Left renal cortex interstitium (tissue), 4 donors: ENCODE measurements at regions not wholly inside any gene's neighbourhood (a gene's known extent, or its start where the extent isn't known, plus 50 kb on each side); places are given as distances from the start of the nearest gene placed in this dataset.
A peak's percentile ranks its signal among the peaks of the same experiment; 100 is the strongest.

ENCODE experiments used
- DNase-seq, 4 donors: peaks; one replicate each; pipeline ENCODE4 v3.0.0-alpha.2; 2013; ENCODE audit warnings: low read depth in 4 of 4, low spot score in 2 of 4, missing footprints in 1 of 4

DNA sequence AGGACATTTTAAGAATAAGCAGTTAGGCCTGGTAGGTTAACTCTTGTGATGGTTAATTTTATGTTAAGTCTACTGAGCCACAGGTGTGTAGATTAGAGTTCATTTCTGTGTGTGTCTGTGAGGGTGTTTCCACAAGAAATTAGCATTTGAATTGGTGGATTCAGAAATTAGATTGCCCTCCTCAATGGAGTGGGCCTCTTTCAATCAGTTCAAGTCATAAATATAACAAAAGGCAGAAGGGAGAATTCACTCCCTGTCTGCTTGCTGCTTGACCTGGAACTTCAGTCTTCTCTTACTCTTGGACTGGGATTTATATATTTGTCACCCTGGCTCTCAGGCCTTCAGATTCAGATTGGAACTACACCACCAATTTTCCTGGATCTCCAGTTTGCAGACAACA lies 55.3 kb upstream of the POM121L12 start:
- no peak for DNase-seq

DNA sequence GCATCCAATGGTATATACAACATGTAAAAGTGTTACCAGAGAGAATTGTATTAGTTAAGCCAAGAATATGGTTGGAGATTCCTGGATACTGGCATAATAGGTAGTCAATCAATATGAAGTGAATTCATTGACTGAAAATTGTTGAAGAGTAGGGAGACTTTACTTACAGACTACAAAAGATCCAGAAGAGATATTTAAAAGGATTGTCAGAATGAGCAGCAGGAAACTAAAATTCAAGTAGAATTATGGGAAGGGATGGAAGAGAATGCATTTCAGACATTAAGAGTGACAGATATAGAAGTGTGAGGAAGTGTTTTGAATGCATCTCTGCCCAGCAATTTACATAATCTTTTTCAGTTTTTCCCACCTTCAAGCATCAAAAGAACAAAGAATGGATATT lies 62.3 kb upstream of the POM121L12 start:
- DNase-seq, result no peak

DNA sequence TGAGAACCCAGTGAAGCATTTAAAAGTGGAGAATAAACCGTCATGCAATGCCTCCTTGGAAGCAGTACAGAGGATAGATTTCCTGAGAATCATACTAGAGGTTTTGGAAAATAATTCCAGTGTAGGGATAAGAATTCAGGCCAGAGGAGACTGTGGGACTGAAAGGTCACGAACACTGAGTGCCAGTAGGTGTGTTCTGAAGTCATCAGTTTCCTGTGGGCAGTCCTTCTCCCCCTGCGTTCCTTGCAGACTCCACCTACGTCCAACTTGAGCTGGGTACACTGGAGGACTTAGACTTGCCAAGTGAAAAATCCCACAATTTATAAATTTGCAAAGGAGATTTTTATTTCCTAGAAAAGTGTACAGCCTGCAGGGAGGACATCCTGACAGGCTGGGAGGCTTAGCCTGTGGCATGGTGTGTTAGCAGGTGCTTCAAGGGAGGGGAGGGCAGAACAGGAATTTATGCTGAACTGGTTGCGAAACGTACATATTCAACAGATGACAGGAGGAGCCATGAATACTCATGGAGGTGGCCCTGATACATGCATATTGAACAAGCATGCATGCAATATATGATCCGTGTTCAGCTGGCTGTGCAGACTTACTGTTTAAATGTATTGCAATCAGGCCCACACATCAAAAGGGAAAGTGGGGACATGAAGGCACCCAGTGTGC lies 72.9 kb upstream of the POM121L12 start:
- DNase-seq, result no peak

DNA sequence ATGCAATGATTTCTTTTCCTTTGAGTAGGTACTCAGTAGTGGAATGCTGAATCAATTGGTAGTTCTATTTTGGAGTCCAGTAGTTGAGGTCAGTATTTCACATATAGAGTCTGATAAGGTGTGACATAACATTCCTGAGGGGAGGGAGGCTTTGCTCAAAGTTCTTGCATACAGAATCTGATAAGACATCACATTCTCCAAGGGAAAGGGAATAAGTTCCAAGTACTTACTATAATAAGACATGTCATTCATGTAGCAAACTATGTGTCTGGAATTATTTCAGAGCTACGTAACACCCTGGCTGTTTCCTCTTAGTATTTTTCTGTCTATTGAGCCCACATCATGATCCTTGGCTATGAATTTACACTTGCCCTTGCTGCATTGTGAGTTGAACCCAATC lies 74.3 kb upstream of the POM121L12 start:
- DNase-seq, result no peak

DNA sequence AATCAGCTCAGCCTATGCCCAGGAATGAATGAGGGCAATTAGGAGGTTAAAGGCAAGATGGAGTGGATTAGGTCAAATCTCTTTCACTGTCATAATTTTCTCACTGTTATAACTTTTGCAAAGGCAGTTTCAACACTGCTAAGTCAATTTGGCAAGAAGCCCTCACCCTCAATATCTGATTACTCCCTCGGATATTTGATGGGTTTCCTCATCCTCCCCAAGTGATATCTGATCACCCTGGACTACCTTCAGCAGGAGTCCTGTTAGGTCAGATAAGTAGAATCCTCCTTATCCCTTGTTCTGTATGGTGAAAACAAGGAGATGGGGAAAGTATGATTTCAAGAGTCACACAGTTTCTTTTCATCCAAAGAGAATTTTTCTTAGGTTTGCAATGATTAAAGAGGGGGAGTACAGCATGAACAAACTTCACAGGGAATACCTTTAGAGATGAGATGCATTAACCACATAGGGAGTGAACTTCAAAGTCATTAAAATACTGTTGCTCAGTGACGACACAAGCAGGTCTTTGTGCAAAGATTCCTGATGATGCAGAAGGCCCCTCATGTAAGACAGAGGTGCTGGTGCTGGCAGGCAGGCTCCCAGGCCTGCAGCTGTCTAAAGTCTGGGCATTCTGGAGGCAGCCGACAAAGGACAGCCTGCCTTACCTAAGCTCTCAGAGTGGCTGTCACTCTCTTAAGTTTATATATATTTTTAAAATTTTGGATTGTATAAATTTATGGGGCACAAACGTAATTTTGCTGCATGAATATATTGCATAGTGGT lies 75.4 kb upstream of the POM121L12 start:
- no peak for DNase-seq

DNA sequence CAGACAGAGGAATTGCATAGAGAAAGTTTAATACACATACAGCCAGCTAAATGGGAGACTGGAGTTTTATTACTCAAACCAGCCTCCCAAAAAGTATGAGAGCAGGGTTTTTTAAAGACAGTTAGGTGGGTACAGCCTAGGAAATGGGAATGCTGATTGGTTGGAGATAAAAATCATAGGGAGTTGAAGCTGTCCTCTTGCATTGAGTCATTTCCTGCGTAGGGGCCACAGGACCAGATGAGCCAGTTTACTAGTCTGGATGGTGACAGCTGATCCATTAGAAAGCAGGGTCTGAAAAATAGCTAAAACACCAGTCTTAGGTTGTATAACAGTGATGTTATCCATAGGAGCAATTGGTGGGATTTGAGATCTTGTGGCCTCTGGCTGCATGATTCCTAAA lies 76.1 kb upstream of the POM121L12 start:
- no peak for DNase-seq

DNA sequence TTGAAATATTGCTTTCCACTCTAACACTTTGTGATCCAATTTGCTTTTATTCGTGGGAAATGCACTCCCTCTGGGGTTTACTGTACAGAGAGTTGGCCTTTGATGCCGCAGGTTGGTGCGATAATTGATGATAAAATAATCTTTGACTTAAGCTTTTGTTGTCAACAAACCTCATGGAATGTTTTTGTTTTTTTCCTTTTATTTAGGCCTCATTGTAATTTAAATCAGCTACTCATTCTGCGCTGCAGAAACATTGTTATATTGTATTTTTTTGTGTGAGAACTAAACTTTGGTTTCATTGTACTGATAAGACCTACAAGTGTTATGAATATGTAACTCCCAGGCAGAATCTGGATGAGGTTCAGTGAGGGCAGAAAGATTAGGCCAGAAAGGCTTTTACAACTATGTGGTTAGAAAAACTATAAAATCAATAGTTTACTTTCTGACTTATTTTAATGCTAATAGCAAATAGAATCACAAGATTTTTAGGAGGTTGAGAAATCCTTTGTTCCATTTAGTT lies 76.8 kb upstream of the POM121L12 start:
- DNase-seq, result no peak

DNA sequence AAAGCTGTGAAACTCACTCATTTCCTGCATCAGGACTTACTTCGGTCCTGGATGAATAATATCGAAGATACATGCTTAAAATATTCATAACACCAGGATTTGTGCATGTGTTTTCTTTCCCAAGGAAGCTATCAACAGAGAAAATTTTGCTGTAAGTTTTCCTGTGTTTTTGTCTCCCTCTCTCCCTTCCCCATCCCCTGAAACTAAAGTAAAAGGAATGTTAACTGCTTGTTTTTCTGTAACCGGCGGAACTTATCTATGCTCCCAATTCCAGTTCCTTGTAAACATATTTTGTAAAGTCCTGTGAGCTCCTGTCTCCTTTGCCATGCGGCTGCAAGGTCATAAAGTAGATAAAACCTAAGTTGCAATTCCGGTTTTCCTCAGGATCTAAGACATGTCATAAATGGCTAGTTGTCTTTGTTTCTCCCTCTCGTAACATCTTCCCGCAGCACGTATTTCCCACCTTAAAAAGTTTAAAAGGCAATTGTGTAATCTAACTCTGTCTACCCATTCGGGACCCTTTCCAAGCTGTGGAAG lies 79.0 kb upstream of the POM121L12 start:
- no peak for DNase-seq

DNA sequence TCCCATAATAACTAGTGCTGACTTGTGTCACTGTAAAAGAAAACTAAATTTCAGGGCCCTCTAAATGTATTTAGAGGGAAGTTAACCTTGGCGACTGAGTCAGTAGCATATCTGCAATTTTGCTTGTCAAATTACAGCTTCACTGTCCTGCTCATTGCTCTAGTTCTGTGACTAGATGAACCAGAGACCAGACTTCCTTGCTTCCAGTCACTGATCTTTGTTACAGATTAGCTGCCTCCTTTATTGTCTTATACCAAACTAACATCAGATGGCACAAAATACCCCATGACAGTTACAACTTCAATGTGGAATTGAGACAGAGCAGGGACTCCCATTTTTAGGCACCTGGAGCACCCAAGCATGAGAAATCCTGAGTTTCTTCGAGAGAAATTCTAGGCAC lies 79.9 kb upstream of the POM121L12 start:
- no peak for DNase-seq

DNA sequence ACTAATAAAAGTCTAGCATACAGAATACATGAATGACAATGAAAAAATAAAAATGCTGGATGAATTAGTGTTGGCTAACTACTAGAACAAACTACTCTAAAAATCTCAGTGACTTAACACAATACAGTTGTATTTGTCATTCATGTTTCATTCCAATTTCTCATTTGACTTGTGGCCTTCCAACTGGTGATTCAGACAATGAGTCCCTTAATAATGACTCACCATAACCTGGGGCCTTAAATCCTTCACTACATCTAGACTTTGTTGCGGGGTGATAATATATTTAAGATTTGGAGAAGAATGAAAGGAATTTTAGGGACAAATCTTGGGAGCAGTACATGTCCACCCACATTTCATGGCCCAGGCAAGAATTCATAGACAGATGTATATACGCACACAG lies 90.5 kb upstream of the POM121L12 start:
- no peak for DNase-seq

DNA sequence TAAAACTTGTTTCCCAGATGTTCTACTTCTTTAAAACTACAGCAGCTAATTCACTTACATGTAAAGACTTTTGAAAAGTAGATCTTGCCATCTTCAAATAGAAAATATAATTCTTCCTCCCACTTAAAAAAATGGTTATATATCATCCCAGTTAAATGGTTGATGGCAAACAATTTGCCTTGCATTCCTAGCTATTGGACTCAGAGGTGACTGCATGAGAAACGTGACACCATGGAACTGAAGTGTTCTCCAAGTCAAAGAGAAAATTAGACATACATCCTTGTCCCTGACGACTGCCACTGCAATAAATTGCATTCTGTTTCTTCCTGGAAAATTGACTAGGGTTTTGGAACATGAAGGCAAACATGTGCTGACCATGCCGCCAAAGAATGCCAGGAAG lies 95.0 kb upstream of the POM121L12 start:
- peak in 1 of 4 donors; percentile 5 for DNase-seq

DNA sequence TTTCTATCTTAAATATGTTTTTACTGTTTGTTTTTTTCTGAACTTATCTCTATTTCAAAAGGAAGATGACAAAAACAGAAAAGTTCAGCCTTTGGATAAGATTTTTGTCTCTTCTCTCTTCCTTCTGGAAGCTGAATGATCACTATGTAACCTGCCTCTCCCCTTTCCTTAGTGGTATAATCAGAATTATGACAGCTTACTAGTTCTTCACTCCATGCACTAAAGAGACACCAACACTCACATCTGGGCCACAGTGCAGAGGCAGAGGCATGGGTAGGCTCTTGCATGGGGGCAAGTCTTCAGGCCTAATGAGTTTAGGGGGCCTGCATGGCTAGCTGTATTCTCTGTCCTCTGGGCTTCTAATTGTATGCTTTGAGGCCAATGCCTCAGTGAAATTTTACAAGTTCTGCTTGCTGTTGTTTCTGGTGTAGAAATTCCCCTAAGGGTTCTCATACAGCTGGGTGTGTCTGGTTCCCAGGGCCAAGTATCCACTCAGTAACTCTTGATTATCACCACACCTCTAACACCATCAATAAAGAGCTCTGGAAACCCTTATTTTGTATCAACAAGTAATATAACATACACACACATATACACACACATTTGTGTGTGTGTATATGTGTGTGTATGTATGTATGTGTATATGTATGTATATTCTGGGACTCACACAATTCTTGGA lies 96.8 kb upstream of the POM121L12 start:
- no peak for DNase-seq

DNA sequence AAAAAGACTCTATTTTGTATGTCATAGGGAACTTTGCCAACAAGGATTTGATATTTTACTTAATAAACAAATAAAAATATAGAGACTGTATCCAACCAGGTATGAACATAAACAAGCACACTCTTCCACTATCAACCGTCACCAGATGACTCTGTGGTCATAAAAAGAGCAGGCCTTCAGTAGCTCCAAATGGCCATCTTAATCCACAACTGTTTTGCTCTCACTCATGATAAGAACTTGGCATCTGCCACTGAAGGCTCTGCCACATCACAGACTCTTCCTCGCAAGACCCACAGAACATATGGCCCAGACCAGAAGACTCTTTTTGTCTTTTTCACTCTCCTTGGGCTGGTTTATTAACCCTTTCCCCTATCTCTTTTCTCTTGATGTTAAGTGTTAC lies 98.7 kb upstream of the POM121L12 start:
- no peak for DNase-seq

DNA sequence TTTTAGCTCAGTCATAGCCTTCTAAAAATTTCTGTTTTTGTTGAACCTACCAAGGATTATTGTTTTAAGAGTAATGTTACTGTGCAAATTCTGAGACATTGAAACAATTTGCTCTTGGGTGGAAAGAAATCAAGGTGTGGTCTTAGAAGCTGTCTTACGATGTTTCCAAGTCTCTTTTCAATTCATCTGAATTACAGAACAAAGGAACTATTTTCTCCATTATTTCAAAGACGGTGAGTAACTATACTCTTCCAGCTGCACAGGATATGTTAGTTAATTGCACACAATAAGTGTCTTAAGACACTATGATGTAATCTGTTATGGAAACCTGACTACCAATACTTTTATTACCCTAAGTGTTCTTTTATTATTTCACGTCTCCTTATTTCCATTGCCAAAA lies 106.8 kb upstream of the POM121L12 start:
- no peak for DNase-seq

DNA sequence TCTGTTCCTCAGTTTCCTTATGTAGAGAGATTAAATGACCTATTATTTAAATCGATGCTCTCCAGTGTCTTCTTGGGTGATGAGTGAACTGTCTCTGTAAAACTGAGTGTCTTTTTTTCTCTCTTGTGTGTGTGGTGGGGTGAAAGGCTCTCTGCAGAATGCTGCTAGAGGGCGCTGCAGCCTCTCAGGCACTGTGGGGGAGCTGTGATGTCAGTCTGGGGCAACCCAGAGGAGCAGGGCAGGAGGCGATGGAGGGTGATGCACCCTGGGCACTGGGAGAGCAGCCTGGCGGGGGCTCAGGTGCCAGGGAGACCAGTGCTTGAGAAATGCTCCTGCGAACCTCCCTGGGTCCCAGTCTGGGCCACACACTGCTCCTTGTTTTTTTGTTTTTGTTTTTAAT lies 110.1 kb upstream of the POM121L12 start:
- no peak for DNase-seq

DNA sequence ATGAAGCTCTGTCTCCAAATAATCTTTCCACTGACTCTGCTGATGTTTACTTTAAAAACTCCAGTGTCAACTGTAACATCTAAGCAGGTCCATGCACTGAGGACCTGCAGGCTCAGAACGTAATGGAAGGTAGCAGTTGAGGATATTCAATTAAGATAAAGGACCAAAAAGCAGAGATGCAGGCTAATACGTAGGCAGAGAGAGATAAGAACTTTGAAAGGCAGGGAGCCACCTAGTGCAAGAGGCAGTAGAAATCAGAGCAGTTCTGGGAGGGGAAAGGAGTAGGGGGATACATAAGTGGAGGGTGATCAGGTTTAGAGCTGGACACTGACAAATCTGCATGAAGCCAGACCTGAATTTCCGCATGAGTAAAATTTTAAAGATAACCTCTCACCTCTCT lies 114.5 kb upstream of the POM121L12 start:
- no peak for DNase-seq

DNA sequence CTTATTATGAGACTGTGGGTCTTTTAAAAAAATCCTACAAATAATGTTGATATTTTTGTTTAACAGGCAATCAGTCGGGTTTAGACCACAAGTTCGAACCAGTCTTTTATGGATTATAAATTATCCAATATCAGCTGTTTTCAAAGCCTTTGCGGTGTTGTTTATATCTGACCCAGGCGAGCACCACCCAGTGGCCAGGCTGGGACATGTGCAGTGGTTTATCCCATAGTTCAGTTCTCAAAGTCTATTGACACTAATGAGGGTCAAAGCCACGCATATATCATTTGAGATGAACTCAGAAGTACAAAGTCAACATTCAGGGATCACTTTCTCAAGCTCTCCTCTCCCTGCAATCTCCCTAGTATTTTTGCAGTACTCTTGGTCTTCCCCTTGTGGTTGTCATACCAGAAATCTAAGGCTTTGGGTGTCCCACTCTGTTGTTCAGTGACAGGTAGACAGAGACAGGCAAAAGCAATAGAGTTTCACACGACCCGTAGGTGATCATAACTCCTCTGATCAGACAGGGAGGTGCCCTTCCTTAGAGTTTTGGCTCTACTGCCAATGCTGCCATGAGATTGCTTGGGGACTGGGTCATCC lies 117.4 kb upstream of the POM121L12 start:
- no peak for DNase-seq

DNA sequence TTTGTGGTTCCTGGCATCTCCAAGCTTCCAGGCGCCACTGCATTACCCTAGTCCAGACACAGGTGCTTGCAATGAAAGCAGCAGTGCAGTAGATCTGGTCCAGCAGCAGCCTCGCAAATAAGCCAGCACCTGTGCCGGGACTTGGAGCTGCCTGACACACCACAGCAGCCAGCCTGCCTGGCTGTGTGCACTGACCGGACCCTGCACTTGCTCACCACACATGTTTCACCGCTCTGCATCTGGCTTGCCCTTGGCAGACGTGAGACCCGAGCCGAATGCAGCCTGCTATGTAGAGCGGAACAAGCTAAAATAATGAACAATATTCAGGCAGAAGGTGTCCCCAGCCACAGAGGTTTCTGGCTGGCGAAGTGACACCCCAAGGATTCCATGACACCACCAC lies 123.6 kb upstream of the POM121L12 start:
- DNase-seq, result no peak

DNA sequence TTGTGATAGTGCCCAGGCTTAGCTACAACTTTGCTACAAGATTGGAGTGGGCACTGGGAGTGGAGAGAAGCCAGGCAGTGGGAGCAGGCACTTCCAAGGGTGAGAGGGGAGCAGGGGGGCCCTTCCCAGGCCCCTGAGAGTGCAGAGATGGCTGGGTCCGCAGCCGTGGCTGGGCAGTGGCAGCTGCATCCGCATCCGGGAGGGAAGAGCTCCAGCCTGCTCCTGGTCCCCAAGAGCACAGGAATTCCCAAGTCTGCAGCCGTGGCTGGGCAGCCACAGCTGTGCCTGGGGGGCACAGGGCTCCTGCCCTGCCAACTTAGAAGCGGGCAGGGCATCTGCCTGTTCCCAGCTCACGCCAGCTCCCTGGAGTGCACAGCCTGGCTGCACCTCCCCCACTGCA lies 124.1 kb upstream of the POM121L12 start:
- DNase-seq, result no peak

DNA sequence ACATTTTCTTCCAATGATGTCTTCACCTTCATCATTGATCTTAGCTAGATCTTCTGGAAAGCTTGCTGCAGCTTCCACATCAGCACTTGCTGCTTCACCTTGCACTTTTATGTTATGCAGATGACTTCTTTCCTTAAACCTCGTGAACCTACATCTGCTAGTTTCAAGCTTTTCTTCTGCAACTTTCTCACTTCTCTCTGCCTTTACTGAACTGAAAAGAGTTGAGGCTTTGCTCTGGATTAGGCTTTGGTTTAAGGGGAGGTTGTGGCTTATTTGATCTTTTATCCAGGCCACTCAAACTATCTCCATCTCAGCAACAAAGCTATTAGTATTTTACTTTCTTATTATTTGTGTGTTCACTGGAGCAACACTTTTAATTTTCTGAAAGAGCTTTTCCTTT lies 125.5 kb upstream of the POM121L12 start:
- DNase-seq, result no peak

DNA sequence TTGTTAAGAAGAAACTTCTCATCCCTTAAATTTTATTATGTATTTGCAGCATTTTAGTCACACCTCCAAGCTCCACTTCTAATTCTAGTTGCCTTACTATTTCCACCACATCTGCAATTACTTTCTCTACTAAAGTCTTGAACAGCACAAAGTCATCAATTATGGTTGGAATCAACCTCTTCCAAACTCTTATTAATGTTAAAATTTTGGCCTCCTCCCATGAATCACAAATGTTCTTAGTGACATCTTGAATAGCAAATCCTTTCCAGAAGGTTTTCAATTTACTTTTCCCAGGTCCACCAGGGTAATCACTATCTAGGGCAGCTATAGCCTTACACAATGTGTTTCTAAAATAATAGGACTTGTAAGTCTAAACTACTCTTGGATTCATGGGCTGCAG lies 126.3 kb upstream of the POM121L12 start:
- DNase-seq, result no peak
